H9 (cell line): ENCODE measurements at regions not wholly inside any gene's neighbourhood (a gene's known extent, or its start where the extent isn't known, plus 50 kb on each side); places are given as distances from the start of the nearest gene placed in this dataset.

Source experiments
- DNase-seq: peaks from one replicate; pipeline ENCODE4 v3.0.0-alpha.2; 2017
- H2AFZ ChIP-seq: one replicate; pipeline ENCODE4 v1.6.1; 2013; ENCODE audit warnings: mild to moderate bottlenecking, low read length, control low read depth, moderate library complexity
- H2AK5ac ChIP-seq: 2 replicates; pipeline ENCODE4 v1.6.1; 2013; ENCODE audit warnings: low read length, control low read depth, mixed read lengths; ENCODE audit not compliant: insufficient read length
- H2BK120ac ChIP-seq: one replicate; pipeline ENCODE4 v1.6.1; 2013; ENCODE audit warnings: low read depth, mild to moderate bottlenecking, low read length, control low read depth, inconsistent platforms; ENCODE audit not compliant: poor library complexity, severe bottlenecking
- H2BK12ac ChIP-seq: 2 replicates; pipeline ENCODE4 v1.6.1; 2013; ENCODE audit warnings: low read length, control low read depth, mixed read lengths, low read depth; ENCODE audit not compliant: insufficient read length
- H2BK15ac ChIP-seq: 2 replicates; pipeline ENCODE4 v1.6.1; 2013; ENCODE audit warnings: low read depth, low read length, control low read depth
- H2BK20ac ChIP-seq: one replicate; pipeline ENCODE4 v1.6.1; 2013; ENCODE audit warnings: low read depth, mild to moderate bottlenecking, low read length, control low read depth, inconsistent platforms; ENCODE audit not compliant: poor library complexity, severe bottlenecking
- H2BK5ac ChIP-seq: 2 replicates; pipeline ENCODE4 v1.6.1; 2013; ENCODE audit warnings: low read length, control low read depth, mixed read lengths; ENCODE audit not compliant: insufficient read length
- H3K14ac ChIP-seq: 2 replicates; pipeline ENCODE4 v1.6.1; 2013; ENCODE audit warnings: low read length, control low read depth; ENCODE audit not compliant: insufficient read depth
- H3K18ac ChIP-seq: 2 replicates; pipeline ENCODE4 v1.6.1; 2013; ENCODE audit warnings: low read depth, mild to moderate bottlenecking, mixed read lengths, low read length, control low read depth; ENCODE audit not compliant: insufficient read length
- H3K23ac ChIP-seq: 2 replicates; pipeline ENCODE4 v1.6.1; 2013; ENCODE audit warnings: low read length, control low read depth, mixed read lengths, low read depth; ENCODE audit not compliant: insufficient read length
- H3K23me2 ChIP-seq: 2 replicates; pipeline ENCODE4 v1.6.1; 2013; ENCODE audit warnings: low read depth, mild to moderate bottlenecking, mixed read lengths, low read length, control low read depth; ENCODE audit not compliant: insufficient read length, poor library complexity, severe bottlenecking
- H3K27ac ChIP-seq: 2 replicates; pipeline ENCODE4 v1.5.1; 2013; ENCODE audit warnings: low read length, control low read depth, mixed read lengths, low read depth; ENCODE audit not compliant: insufficient read length
- H3K27me3 ChIP-seq: 2 replicates; pipeline ENCODE4 v1.6.1; 2013; ENCODE audit warnings: low read length, control low read depth, inconsistent platforms; ENCODE audit not compliant: insufficient read depth
- H3K4ac ChIP-seq: 2 replicates; pipeline ENCODE4 v1.6.1; 2013; ENCODE audit warnings: low read depth, mild to moderate bottlenecking, control low read depth, inconsistent platforms, low read length, moderate library complexity
- H3K4me1 ChIP-seq: 2 replicates; pipeline ENCODE4 v1.6.1; 2013; ENCODE audit warnings: low read length, control low read depth, inconsistent platforms; ENCODE audit not compliant: insufficient read depth
- H3K4me2 ChIP-seq: 2 replicates; pipeline ENCODE4 v1.6.1; 2013; ENCODE audit warnings: low read length, control low read depth, mixed read lengths; ENCODE audit not compliant: insufficient read length, insufficient read depth
- H3K56ac ChIP-seq: 2 replicates; pipeline ENCODE4 v1.6.1; 2013; ENCODE audit warnings: low read depth, mild to moderate bottlenecking, mixed read lengths, low read length, control low read depth; ENCODE audit not compliant: insufficient read length
- H3K79me1 ChIP-seq: 2 replicates; pipeline ENCODE4 v1.6.1; 2013; ENCODE audit warnings: low read depth, mild to moderate bottlenecking, moderate library complexity, low read length, control low read depth, inconsistent platforms; ENCODE audit not compliant: insufficient read depth, poor library complexity, severe bottlenecking
- H3K79me2 ChIP-seq: 2 replicates; pipeline ENCODE4 v1.6.1; 2013; ENCODE audit warnings: low read length, control low read depth, inconsistent platforms; ENCODE audit not compliant: insufficient read depth
- H3K9ac ChIP-seq: 2 replicates; pipeline ENCODE4 v1.6.1; 2013; ENCODE audit warnings: low read length, control low read depth, mixed read lengths; ENCODE audit not compliant: insufficient read length; ENCODE audit errors: extremely low read depth
- H3K9me3 ChIP-seq: one replicate; pipeline ENCODE4 v1.6.1; 2013; ENCODE audit warnings: low read depth, low read length, inconsistent platforms; ENCODE audit not compliant: control insufficient read depth
- H3T11ph ChIP-seq: one replicate; pipeline ENCODE4 v1.6.1; 2013; ENCODE audit warnings: mild to moderate bottlenecking, low read length, control low read depth, inconsistent platforms
- H4K20me1 ChIP-seq: one replicate; pipeline ENCODE4 v1.6.1; 2013; ENCODE audit not compliant: control insufficient read depth, insufficient read length, insufficient read depth
- H4K5ac ChIP-seq: 2 replicates; pipeline ENCODE4 v1.6.1; 2013; ENCODE audit warnings: low read depth, mild to moderate bottlenecking, mixed read lengths, low read length, control low read depth; ENCODE audit not compliant: insufficient read length
- H4K8ac ChIP-seq: replicated peaks from 2 replicates; pipeline ENCODE4 v1.6.1; 2013; ENCODE audit warnings: low read length, control low read depth, mixed read lengths, low read depth; ENCODE audit not compliant: insufficient read length
- H4K91ac ChIP-seq: 2 replicates; pipeline ENCODE4 v1.6.1; 2013; ENCODE audit warnings: low read depth, mild to moderate bottlenecking, moderate library complexity, mixed read lengths, low read length, control low read depth; ENCODE audit not compliant: insufficient read length
- H3K27ac Mint-ChIP-seq, 3 experiments: 2 replicates in 2 of 3; 3 replicates in 1 of 3; pipeline ENCODE4 v1.8.0; 2020 to 2021; ENCODE audit warnings: mixed read lengths in 3 of 3, mild to moderate bottlenecking in 1 of 3, moderate library complexity in 1 of 3
- H3K27me3 Mint-ChIP-seq: 2 replicates; pipeline ENCODE4 v1.8.0; 2021; ENCODE audit warnings: low read depth, mild to moderate bottlenecking, moderate library complexity, mixed read lengths
- H3K36me3 Mint-ChIP-seq, 3 experiments: 2 replicates in 2 of 3; 3 replicates in 1 of 3; pipeline ENCODE4 v1.8.0; 2020 to 2021; ENCODE audit warnings: low read depth in 3 of 3, mixed read lengths in 3 of 3; ENCODE audit not compliant: insufficient read depth in 1 of 3
- H3K4me1 Mint-ChIP-seq, 2 experiments: 2 replicates each; pipeline ENCODE4 v1.8.0; 2020; ENCODE audit warnings: mixed read lengths in 2 of 2
- H3K4me3 Mint-ChIP-seq, 2 experiments: 2 replicates in 1 of 2; 3 replicates in 1 of 2; pipeline ENCODE4 v1.8.0; 2020 to 2021; ENCODE audit warnings: mild to moderate bottlenecking in 2 of 2, mixed read lengths in 2 of 2, moderate library complexity in 1 of 2
- H3K9me3 Mint-ChIP-seq, 2 experiments: 2 replicates in 1 of 2; 3 replicates in 1 of 2; pipeline ENCODE4 v1.8.0; 2020; ENCODE audit warnings: mild to moderate bottlenecking in 2 of 2, mixed read lengths in 2 of 2, moderate library complexity in 1 of 2
- CTCF ChIP-seq: fragments of 200-600 bp; sonication (generic); conservative IDR thresholded peaks from 3 replicates; pipeline ENCODE4 v1.8.0; 2021; ENCODE audit warnings: antibody characterized with exemption, mild to moderate bottlenecking
- WGBS: extraction: QIAGEN DNeasy Blood & Tissue Kit; methylation state at CpG from one replicate; pipeline ENCODE4 v1.1.7; 2013; ENCODE audit warnings: missing lambda C conversion rate, low lambda C conversion rate, mixed read lengths; ENCODE audit not compliant: insufficient read length; ENCODE audit errors: extremely low coverage; 5-methylcytosine and 5-hydroxymethylcytosine counted together

- H2AFZ ChIP-seq: no peak overlapping the region
- Mint-ChIP-seq H3K36me3 (no peaks in the 10 kb centered on the region), H3K27ac (no peak overlapping the region), H3K4me3 (no peak overlapping the region), H3K27me3 (peaks cover 5% of the 10 kb centered on the region), H3K4me1 (peaks cover 2 to 7% of the 10 kb centered on the region in 2 experiments; a peak in 2 of 4 replicates), H3K9me3 (no peaks in the 10 kb centered on the region)
- H3K79me2 ChIP-seq: no peaks in the 10 kb centered on the region
- DNase-seq: no peak
- H3K23me2 ChIP-seq: no peaks in the 10 kb centered on the region
- H2AK5ac ChIP-seq: no peak overlapping the region
- H3K23ac ChIP-seq: no peak overlapping the region
- no peak overlapping the region for H4K91ac ChIP-seq
- H3K18ac ChIP-seq: no peak overlapping the region
- no peak overlapping the region for H2BK15ac ChIP-seq
- TF ChIP-seq CTCF: no peak
- no peak overlapping the region for H4K5ac ChIP-seq
- no peak overlapping the region for H3K14ac ChIP-seq
- H3K27ac ChIP-seq: no peak overlapping the region
- no peak overlapping the region for H3K56ac ChIP-seq
- no CpG with 5 or more reads among the region's 1 CpG for WGBS
- H2BK12ac ChIP-seq: no peak overlapping the region
- no peak overlapping the region for H2BK5ac ChIP-seq
- no peaks in the 10 kb centered on the region for H3K79me1 ChIP-seq
- no peak overlapping the region for H2BK20ac ChIP-seq
- H4K20me1 ChIP-seq: no peaks in the 10 kb centered on the region
- no peak overlapping the region for H2BK120ac ChIP-seq
- H3K9ac ChIP-seq: no peak overlapping the region
- no peaks in the 10 kb centered on the region for H3K27me3 ChIP-seq
- H3T11ph ChIP-seq: no peak overlapping the region
- no peak overlapping the region for H3K4me2 ChIP-seq
- H3K9me3 ChIP-seq: no peaks in the 10 kb centered on the region
- H3K4me1 ChIP-seq: no peaks in the 10 kb centered on the region
- H3K4ac ChIP-seq: no peak overlapping the region
- no peak overlapping the region for H4K8ac ChIP-seq
Observed at GRCh38 chr18:5747678-5748077, 147.6 kb downstream of the TMEM200C start.
